ENCODE measurements at regions not wholly inside any gene's neighbourhood (a gene's known extent, or its start where the extent isn't known, plus 50 kb on each side); places are given as distances from the start of the nearest gene placed in this dataset.

GRCh38 chr2:41241325-41242000, 789.6 kb upstream of the SLC8A1 start:
- TF ChIP-seq TAF1 (IDR thresholded peaks at IDR 0.05; ENCODE audit: borderline replicate concordance, insufficient read depth, low read length) (no peak), SIN3A (IDR thresholded peaks at IDR 0.05; ENCODE audit: borderline replicate concordance, insufficient read depth, low read length) (no peak), FOXP2 (optimal IDR thresholded peaks at IDR 0.05; ENCODE audit: borderline replicate concordance, extremely low read depth, extremely low read length, insufficient read depth) (no peak), REST (IDR thresholded peaks at IDR 0.05; ENCODE audit: insufficient read depth in 1 of 2, low read depth in 2 of 2, low read length in 2 of 2) (no peak), POLR2AphosphoS5 (IDR thresholded peaks at IDR 0.05; ENCODE audit: low read depth, low read length) (no peak)

- TF ChIP-seq TAF1 (IDR thresholded peaks at IDR 0.05; ENCODE audit: borderline replicate concordance, insufficient read depth, low read length): no peak
- no peak for TF ChIP-seq POLR2AphosphoS5 (IDR thresholded peaks at IDR 0.05; ENCODE audit: low read depth, low read length)
- no peak for TF ChIP-seq REST (IDR thresholded peaks at IDR 0.05; ENCODE audit: insufficient read depth in 1 of 2, low read depth in 2 of 2, low read length in 2 of 2)
- no peak for TF ChIP-seq FOXP2 (optimal IDR thresholded peaks at IDR 0.05; ENCODE audit: borderline replicate concordance, extremely low read depth, extremely low read length, insufficient read depth)
- no peak for TF ChIP-seq SIN3A (IDR thresholded peaks at IDR 0.05; ENCODE audit: borderline replicate concordance, insufficient read depth, low read length)
Measured at GRCh38 chr2:41242001-41242331, 790.1 kb upstream of the SLC8A1 start.

- no peak for TF ChIP-seq FOXP2 (optimal IDR thresholded peaks at IDR 0.05; ENCODE audit: borderline replicate concordance, extremely low read depth, extremely low read length, insufficient read depth)
- TF ChIP-seq SIN3A (IDR thresholded peaks at IDR 0.05; ENCODE audit: borderline replicate concordance, insufficient read depth, low read length): no peak
- no peak for TF ChIP-seq REST (IDR thresholded peaks at IDR 0.05; ENCODE audit: insufficient read depth in 1 of 2, low read depth in 2 of 2, low read length in 2 of 2)
- TF ChIP-seq POLR2AphosphoS5 (IDR thresholded peaks at IDR 0.05; ENCODE audit: low read depth, low read length): no peak
- TF ChIP-seq TAF1 (IDR thresholded peaks at IDR 0.05; ENCODE audit: borderline replicate concordance, insufficient read depth, low read length): no peak
Measured at GRCh38 chr2:41267929-41268659, 779.7 kb upstream of the PKDCC start.

- TF ChIP-seq REST (IDR thresholded peaks at IDR 0.05; ENCODE audit: insufficient read depth in 1 of 2, low read depth in 2 of 2, low read length in 2 of 2) (no peak), FOXP2 (optimal IDR thresholded peaks at IDR 0.05; ENCODE audit: borderline replicate concordance, extremely low read depth, extremely low read length, insufficient read depth) (no peak), SIN3A (IDR thresholded peaks at IDR 0.05; ENCODE audit: borderline replicate concordance, insufficient read depth, low read length) (no peak), POLR2AphosphoS5 (IDR thresholded peaks at IDR 0.05; ENCODE audit: low read depth, low read length) (no peak), TAF1 (IDR thresholded peaks at IDR 0.05; ENCODE audit: borderline replicate concordance, insufficient read depth, low read length) (no peak)
Measured at GRCh38 chr2:41283079-41283775, 764.6 kb upstream of the PKDCC start.
